CD4-positive, alpha-beta T cell (primary cell): ENCODE measurements at regions not wholly inside any gene's neighbourhood (a gene's known extent, or its start where the extent isn't known, plus 50 kb on each side); places are given as distances from the start of the nearest gene placed in this dataset.

Experiments
- ATAC-seq: fragments of 200-7000 bp; cut with Tn5 transposase; one replicate; pipeline ENCODE4 v1.10.0; 2022; ENCODE audit warnings: mild to moderate bottlenecking; ENCODE audit not compliant: poor library complexity
- CTCF ChIA-PET: fragments of 350-600 bp; sonication (Branson Sonifier 250); formaldehyde crosslinking; loops from one replicate; lab custom pipeline; 2021; ENCODE audit warnings: antibody characterized with exemption, inconsistent platforms; lab: Charles Lee
- POLR2A ChIA-PET: fragments of 350-600 bp; sonication (Branson Sonifier 250); formaldehyde crosslinking; loops from one replicate; lab custom pipeline; 2021; ENCODE audit warnings: antibody characterized with exemption, inconsistent platforms; lab: Charles Lee
- DNase-seq, 14 experiments: peaks; one replicate each; pipeline ENCODE4 v3.0.0-alpha.2; 2013 to 2020; ENCODE audit warnings: mixed read lengths in 2 of 14
- H3K27ac ChIP-seq, 2 donors: one replicate each; pipeline versions ENCODE4 v1.5.1 to v1.7.0; 2013; ENCODE audit warnings: low read length in 2 of 2, low read depth in 1 of 2, mild to moderate bottlenecking in 1 of 2
- H3K27me3 ChIP-seq, 2 experiments: 1 replicate in 1 of 2; 2 replicates in 1 of 2; pipeline versions ENCODE4 v1.6.1 to v1.7.0; 2013; ENCODE audit warnings: low read length in 2 of 2, control low read depth in 1 of 2, mild to moderate bottlenecking in 1 of 2, moderate library complexity in 1 of 2; ENCODE audit not compliant: insufficient read depth in 2 of 2, control insufficient read depth in 1 of 2
- H3K36me3 ChIP-seq: one replicate; pipeline ENCODE4 v1.6.1; 2013; ENCODE audit warnings: low read length, control low read depth; ENCODE audit not compliant: insufficient read depth
- H3K4me1 ChIP-seq: one replicate; pipeline ENCODE4 v1.6.1; 2013; ENCODE audit warnings: low read length, control low read depth; ENCODE audit not compliant: insufficient read depth
- H3K4me3 ChIP-seq: one replicate; pipeline ENCODE4 v1.5.1; 2013; ENCODE audit warnings: mild to moderate bottlenecking, low read length, moderate library complexity
- H3K9me3 ChIP-seq, 2 experiments: 1 replicate in 1 of 2; 2 replicates in 1 of 2; pipeline versions ENCODE4 v1.6.1 to v1.7.0; 2013; ENCODE audit warnings: low read length in 2 of 2, mild to moderate bottlenecking in 2 of 2, control low read depth in 1 of 2, moderate library complexity in 1 of 2; ENCODE audit not compliant: control insufficient read depth in 1 of 2, insufficient read depth in 1 of 2
- H3K27ac Mint-ChIP-seq: one replicate; pipeline ENCODE4 v1.8.0; 2020; ENCODE audit warnings: mixed read lengths
- H3K27me3 Mint-ChIP-seq: one replicate; pipeline ENCODE4 v1.8.0; 2021; ENCODE audit warnings: mixed read lengths
- H3K36me3 Mint-ChIP-seq: one replicate; pipeline ENCODE4 v1.8.0; 2021; ENCODE audit warnings: low read depth, mixed read lengths
- H3K4me1 Mint-ChIP-seq: one replicate; pipeline ENCODE4 v1.8.0; 2021; ENCODE audit warnings: low read depth, mixed read lengths
- H3K4me3 Mint-ChIP-seq: one replicate; pipeline ENCODE4 v1.8.0; 2020; ENCODE audit warnings: mild to moderate bottlenecking, mixed read lengths
- H3K9me3 Mint-ChIP-seq: one replicate; pipeline ENCODE4 v1.8.0; 2020; ENCODE audit warnings: mixed read lengths
- intact Hi-C, 2 experiments: fragments of 100-400 bp; cut with DNase I in 1 of 2; cut with micrococcal nuclease in 1 of 2; formaldehyde crosslinking; loops; one replicate each; pipeline versions ENCODE4 v1.15.1 to v1.9.0; 2023 to 2025; cut with DNase I, micrococcal nuclease
- TF ChIP-seq, protein P1 (sequence below): fragments of 200-600 bp; IDR thresholded peaks from one replicate; pipeline ENCODE4 v1.8.0; 2022; ENCODE audit warnings: antibody characterized with exemption, mild to moderate bottlenecking

DNA sequence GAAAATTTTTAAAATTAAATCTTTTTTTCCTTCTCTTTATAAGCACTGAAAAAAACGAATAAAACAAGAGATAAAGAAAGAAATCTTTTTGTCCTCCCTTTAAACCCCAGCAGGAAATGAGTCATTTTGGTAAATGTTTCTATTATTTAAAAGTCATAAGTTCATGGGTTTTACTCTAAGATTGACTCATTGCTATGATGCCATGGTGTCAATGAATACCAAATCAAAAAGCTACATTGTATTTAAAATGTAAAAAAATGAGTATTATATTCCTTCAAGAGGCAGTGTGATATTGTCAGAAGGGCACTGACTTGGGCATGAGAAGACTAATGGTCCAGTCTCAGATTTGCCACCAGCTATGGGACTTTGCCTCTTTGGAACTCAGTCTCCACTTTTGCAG, 303.4 kb upstream of the DNAJC19 start:
- Mint-ChIP-seq H3K27ac (no peak overlapping the region), H3K4me1 (no peaks in the 10 kb centered on the region), H3K36me3 (no peaks in the 10 kb centered on the region), H3K9me3 (no peaks in the 10 kb centered on the region), H3K27me3 (peaks cover 6% of the 10 kb centered on the region), H3K4me3 (no peak overlapping the region)
- Histone ChIP-seq H3K4me3 (no peak overlapping the region), H3K27me3 (no peaks in the 10 kb centered on the region), H3K4me1 (no peaks in the 10 kb centered on the region), H3K36me3 (no peaks in the 10 kb centered on the region), H3K27ac (no peak overlapping the region), H3K9me3 (no peaks in the 10 kb centered on the region)
- ChIA-PET CTCF (no interaction called here), POLR2A (no interaction called here)
- intact Hi-C loops: no loop called here
- ATAC-seq (no peak), DNase-seq (no peak)
- TF ChIP-seq, protein P1, sequence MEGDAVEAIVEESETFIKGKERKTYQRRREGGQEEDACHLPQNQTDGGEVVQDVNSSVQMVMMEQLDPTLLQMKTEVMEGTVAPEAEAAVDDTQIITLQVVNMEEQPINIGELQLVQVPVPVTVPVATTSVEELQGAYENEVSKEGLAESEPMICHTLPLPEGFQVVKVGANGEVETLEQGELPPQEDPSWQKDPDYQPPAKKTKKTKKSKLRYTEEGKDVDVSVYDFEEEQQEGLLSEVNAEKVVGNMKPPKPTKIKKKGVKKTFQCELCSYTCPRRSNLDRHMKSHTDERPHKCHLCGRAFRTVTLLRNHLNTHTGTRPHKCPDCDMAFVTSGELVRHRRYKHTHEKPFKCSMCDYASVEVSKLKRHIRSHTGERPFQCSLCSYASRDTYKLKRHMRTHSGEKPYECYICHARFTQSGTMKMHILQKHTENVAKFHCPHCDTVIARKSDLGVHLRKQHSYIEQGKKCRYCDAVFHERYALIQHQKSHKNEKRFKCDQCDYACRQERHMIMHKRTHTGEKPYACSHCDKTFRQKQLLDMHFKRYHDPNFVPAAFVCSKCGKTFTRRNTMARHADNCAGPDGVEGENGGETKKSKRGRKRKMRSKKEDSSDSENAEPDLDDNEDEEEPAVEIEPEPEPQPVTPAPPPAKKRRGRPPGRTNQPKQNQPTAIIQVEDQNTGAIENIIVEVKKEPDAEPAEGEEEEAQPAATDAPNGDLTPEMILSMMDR: no peak

DNA sequence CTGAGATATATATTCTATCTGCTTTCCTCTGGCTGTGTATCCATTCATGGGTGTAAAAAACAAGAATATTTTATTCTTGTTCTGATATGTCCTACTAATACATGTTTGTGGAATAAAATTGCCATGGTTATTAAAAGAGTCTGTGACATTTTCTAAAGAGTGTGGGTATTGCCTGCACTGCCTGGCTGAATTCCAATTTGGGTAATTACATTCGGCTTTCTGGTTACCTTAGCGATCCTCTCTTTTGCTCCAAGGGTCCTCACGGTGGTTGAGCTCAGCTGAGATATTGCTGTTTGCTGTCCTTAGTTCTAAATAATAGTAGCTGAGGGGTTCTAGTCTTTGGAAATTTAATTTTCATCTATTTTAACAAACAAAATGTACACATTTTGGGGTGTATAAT, 301.4 kb upstream of the DNAJC19 start:
- no peaks in the 10 kb centered on the region for H3K4me1 ChIP-seq
- no peak overlapping the region for H3K4me3 Mint-ChIP-seq
- H3K36me3 ChIP-seq: no peaks in the 10 kb centered on the region
- no peak overlapping the region for H3K4me3 ChIP-seq
- ChIA-PET POLR2A (no interaction called here), CTCF (no interaction called here)
- H3K4me1 Mint-ChIP-seq: no peaks in the 10 kb centered on the region
- TF ChIP-seq, protein P1: no peak
- H3K27me3 ChIP-seq: no peaks in the 10 kb centered on the region
- H3K27me3 Mint-ChIP-seq: peaks cover 2% of the 10 kb centered on the region
- no peaks in the 10 kb centered on the region for H3K9me3 ChIP-seq
- no peak overlapping the region for H3K27ac Mint-ChIP-seq
- no peaks in the 10 kb centered on the region for H3K9me3 Mint-ChIP-seq
- no peaks in the 10 kb centered on the region for H3K36me3 Mint-ChIP-seq
- intact Hi-C loops: no loop called here
- no peak overlapping the region for H3K27ac ChIP-seq
- ATAC-seq: no peak
- DNase-seq: no peak

DNA sequence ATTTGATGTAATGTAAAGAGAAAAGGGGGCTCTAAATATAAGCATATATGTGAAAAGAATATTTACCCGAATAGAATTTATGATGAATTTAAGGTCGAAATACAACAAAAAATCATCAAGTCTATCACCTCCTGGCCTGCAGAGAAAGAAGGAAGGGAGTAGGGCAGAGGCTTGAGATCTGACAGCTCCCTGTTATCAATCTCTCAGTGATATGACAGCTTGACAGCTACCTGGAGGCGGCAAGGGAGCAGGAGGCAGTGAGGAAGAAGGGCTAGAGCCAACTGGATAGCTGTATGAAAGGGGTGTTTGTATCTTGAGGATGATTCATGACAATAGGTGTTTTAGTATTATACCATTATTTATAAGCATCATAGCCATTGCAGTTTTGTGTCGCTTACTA, 299.8 kb upstream of the DNAJC19 start:
- H3K27me3 Mint-ChIP-seq: no peaks in the 10 kb centered on the region
- no peaks in the 10 kb centered on the region for H3K9me3 Mint-ChIP-seq
- no peak for ATAC-seq
- H3K4me3 ChIP-seq: no peak overlapping the region
- intact Hi-C loops: no loop called here
- H3K4me3 Mint-ChIP-seq: no peak overlapping the region
- no peaks in the 10 kb centered on the region for H3K36me3 Mint-ChIP-seq
- TF ChIP-seq, protein P1: no peak
- no peaks in the 10 kb centered on the region for H3K4me1 ChIP-seq
- ChIA-PET CTCF (no interaction called here), POLR2A (no interaction called here)
- H3K4me1 Mint-ChIP-seq: no peaks in the 10 kb centered on the region
- no peak overlapping the region for H3K27ac Mint-ChIP-seq
- DNase-seq: no peak
- H3K9me3 ChIP-seq: no peaks in the 10 kb centered on the region
- no peaks in the 10 kb centered on the region for H3K27me3 ChIP-seq
- H3K27ac ChIP-seq: no peak overlapping the region
- no peaks in the 10 kb centered on the region for H3K36me3 ChIP-seq
